ACHN (cell line): ENCODE measurements at regions not wholly inside any gene's neighbourhood (a gene's known extent, or its start where the extent isn't known, plus 50 kb on each side); places are given as distances from the start of the nearest gene placed in this dataset.
"Not testable (repeated sequence)": the region's sequence is repeated elsewhere in the genome, so short reads cannot be mapped to it uniquely, and the experiment has no call there.

ENCODE experiments used
- DNase-seq: peaks from one replicate; pipeline ENCODE4 v3.0.0-alpha.2; 2015
- in situ Hi-C: cut with HindIII; loops from 2 replicates; pipeline ENCODE4 v1.10.0; 2017; ENCODE audit warnings: low sequenced_read_pairs, low pct_ligation_motif_present, low pct_unique_long_range_greater_than_20kb

- in situ Hi-C loops: no loop called here
- DNase-seq: peak; percentile 0
Observed at GRCh38 chr5:26482076-26482809, 556.1 kb downstream of the CDH9 start.

GRCh38 chr5:26470439-26470838 lies 567.9 kb downstream of the CDH9 start:
- no peak for DNase-seq
- in situ Hi-C loops: no loop called here

DNA sequence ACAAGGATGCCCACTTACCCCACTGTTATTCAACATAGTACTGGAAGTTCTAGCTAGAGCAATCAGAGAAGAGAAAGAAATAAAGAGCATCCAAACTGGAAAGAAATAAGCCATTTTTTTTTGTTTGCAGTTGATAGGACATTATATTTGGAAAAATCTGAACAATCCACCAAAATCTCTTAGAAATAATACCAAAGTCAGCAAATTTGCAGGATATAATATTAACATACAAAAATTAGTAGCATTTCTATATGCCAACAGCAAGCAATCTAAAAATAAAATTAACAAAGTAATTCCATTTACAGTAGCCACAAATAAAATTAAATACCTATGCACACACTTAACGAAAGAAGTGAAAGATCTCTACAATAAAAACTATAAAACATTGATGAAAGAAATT lies 599.3 kb downstream of the CDH9 start:
- no peak for DNase-seq
- in situ Hi-C loops: no loop called here

- in situ Hi-C loops: no loop called here
- no peak for DNase-seq
Observed at GRCh38 chr5:26434688-26435087, 603.7 kb downstream of the CDH9 start.

- DNase-seq: no peak
Observed at GRCh38 chr5:26432386-26432785, 606.0 kb downstream of the CDH9 start.

GRCh38 chr5:26430323-26430722 lies 608.1 kb downstream of the CDH9 start:
- in situ Hi-C loops: no loop called here
- no peak for DNase-seq

More at GRCh38 chr5:26432386-26432785, 606.0 kb downstream of the CDH9 start:
- in situ Hi-C loops: no loop called here

DNA sequence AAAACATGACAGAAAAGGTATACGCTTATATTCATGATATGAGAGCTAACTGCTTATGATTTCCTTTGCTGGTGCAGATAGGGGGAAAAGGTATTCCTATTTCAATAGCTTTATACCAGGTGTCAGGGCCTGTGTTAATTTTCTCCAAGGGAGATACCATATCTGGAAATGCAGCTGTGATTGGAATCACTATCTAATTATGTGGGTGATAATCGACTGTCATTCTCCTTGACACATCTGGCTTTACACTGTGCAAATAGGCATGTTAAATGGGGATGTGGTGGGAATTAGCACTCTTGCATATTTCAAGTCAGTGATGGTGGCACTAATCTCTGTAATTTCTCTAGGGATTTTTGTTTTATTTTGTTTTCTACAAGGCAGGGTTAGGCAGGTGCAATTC lies 611.1 kb downstream of the CDH9 start:
- in situ Hi-C loops: no loop called here
- DNase-seq: no peak

DNA sequence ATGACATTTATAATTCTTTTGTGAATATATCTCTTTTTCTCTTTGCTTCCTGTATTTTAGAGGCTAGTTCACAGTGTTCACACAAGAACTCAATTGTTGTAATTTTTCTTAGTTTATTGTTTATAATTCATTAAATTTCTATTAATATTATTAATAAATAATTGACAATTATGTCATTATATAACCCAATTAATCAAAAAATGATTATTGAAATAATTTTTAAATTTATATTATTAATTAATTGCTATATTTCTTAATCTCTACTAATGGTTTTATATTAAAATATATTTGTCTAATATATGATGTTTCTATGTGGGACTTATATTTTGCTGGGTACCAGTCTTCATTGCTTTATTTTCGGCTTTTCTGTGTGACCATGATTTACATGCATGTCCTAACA lies 618.4 kb downstream of the CDH9 start:
- in situ Hi-C loops: no loop called here

GRCh38 chr5:26416911-26417310 lies 621.5 kb downstream of the CDH9 start:
- DNase-seq: no peak

More for the DNA sequence above, 618.4 kb downstream of the CDH9 start:
- no peak for DNase-seq

GRCh38 chr5:26415987-26416779 lies 622.2 kb downstream of the CDH9 start:
- in situ Hi-C loops: no loop called here
- DNase-seq: no peak

More at GRCh38 chr5:26416911-26417310, 621.5 kb downstream of the CDH9 start:
- in situ Hi-C loops: no loop called here

GRCh38 chr5:26390608-26391007 lies 647.8 kb downstream of the CDH9 start:
- in situ Hi-C loops: no loop called here
- DNase-seq: no peak

- DNase-seq: peak; percentile 2
- in situ Hi-C loops: no loop called here
Observed at GRCh38 chr5:26388976-26389375, 649.4 kb downstream of the CDH9 start.

DNA sequence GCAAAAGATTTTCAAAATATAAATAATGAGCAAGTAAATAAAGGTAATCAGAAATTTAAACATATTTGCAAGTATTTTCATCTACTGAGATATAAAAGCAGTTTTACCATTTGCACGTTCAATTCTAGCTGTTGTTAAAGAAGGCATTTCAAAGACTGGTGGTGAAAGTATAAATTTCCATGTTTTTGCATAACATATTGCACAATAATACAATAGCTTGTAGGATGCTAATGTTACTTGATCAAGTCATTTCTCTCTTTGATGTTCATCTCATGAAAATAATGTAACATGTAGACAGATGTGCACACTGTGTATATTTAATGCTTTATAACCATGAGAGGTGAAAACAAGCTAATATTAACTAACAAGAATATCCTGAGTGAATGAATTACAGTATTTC lies 651.9 kb downstream of the CDH9 start:
- in situ Hi-C loops: no loop called here

DNA sequence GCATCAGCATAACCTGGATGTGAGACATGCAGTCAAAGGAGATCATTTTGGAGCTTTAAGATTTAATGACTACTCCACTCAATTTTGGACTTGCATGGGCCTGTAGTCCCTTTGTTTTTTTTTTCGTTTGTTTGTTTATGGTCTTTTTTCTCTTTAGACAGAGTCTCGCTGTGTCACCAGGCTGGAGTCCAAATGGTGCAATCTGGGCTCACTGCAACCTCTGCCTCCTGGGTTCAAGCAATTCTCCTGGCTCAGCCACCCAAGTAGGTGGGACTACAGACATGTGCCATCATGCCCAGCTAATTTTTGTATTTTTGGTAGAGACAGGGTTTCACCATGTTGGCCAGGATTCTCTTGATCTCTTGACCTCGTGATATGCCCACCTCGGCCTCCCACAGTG lies 673.8 kb downstream of the CDH9 start:
- DNase-seq, in situ Hi-C loops: not testable (repeated sequence)

More for the DNA sequence above, 651.9 kb downstream of the CDH9 start:
- no peak for DNase-seq

DNA sequence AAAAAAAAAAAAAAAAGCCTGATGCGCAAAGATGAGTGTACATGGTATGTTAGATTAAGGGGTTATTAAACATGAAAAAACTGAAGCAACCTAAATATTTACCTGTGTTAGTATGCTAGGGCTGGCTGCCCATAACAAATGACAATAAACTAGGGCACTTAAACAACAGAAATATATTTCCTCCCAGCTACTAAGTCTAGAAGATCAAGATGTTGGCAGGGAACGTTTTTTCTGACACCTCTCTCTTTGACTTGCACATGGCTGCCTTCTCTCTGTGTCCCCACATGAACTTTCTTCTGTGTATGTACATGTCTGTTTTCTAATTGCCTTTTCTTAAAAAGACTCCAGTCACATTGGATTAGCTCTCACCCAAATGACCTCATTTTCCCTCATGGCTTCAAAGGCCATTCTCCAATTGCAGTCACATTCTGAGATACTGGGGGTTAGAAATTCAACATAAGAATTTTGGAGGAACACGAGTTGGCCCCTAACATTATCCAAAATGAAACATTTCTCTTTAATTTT lies 694.5 kb downstream of the CDH9 start:
- in situ Hi-C loops: no loop called here
- DNase-seq: no peak

DNA sequence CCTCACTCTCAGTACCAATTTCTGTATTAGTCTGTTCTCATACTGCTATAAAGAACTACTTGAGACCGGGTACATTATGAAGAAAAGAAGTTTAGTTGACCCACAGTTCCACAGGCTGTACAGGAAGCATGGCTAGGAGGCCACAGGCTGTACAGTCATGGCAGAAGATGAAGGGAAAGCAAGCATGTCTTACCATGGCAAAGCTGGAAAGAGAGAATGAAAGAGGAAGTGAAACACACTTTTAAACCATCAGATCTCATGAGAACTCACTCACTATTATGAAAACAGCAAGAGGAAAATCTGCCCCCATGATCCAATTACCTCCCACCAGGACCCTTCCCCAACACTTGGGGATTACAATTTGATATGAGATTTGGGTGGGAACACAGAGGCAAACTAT lies 698.8 kb downstream of the CDH9 start:
- in situ Hi-C loops: no loop called here
- DNase-seq: no peak

GRCh38 chr5:26329562-26330189 lies 708.7 kb downstream of the CDH9 start:
- in situ Hi-C loops: no loop called here
- peak; percentile 34 for DNase-seq

DNA sequence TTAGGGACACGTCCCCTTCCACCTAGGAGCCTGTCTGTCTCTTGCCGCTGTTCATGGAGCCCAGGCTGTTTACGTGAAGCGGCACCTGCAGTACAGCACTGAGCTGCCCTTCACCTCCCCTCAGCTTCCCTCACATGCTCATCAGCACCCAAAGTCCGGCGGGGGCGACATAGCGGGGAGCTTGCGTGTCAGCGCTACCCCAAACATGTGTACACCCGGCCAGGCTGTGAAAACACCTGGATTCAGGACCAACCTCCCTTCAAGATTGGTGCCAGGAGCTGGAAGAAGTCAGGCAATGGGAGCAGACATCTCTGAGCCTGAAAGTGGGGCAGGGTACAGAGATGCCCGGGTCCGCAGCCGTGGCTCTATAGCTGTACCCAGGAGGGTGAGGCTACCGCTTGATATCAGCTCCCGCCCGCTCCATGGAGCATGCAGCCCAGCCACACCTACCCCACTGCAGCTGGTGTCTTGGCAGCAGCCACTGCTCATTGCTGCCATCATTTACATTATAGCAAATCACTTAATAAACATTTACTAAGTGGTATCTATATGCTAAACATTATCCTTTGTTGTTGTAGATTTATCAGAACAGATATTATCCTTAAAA lies 712.1 kb downstream of the CDH9 start:
- in situ Hi-C loops: no loop called here
- DNase-seq: no peak

- in situ Hi-C loops, DNase-seq: not testable (repeated sequence)
Observed at GRCh38 chr5:26325432-26325831, 713.0 kb downstream of the CDH9 start.
